K562 (cell line): ENCODE measurements at regions not wholly inside any gene's neighbourhood (a gene's known extent, or its start where the extent isn't known, plus 50 kb on each side); places are given as distances from the start of the nearest gene placed in this dataset.

ENCODE experiments used
- ATAC-seq: fragments of 200-7000 bp; cut with Tn5 transposase; 3 replicates; pipeline ENCODE4 v1.9.1; 2020; ENCODE audit warnings: moderate library complexity
- BruUV-seq: library from RNA; stranded (reverse); fragments of 400-500 nt; replicated peaks from 2 replicates; lab custom pipeline; 2021; lab: Mats Ljungman, UMichigan
- CTCF ChIA-PET: fragments of 300-600 bp; formaldehyde crosslinking; extraction: SDS; loops from one replicate; lab custom pipeline; 2021; ENCODE audit warnings: low intra/inter-chr PET ratio; lab: Yijun Ruan, JAX
- POLR2A ChIA-PET: fragments of 300-600, 350-650 bp; sonication (Branson Sonifier 250); formaldehyde crosslinking; extraction: SDS; loops from one replicate; lab custom pipeline; 2021; ENCODE audit warnings: antibody characterized with exemption, inconsistent platforms; lab: Yijun Ruan, JAX
- DNase-seq, 4 experiments: peaks; one replicate each; pipeline versions ENCODE4 v3.0.0 to v3.0.0-alpha.2; 2011 to 2018; ENCODE audit warnings: low spot score in 3 of 4, mixed read lengths in 3 of 4; ENCODE audit errors: extremely low read depth in 1 of 4
- FAIRE-seq: peaks from 2 replicates; lab custom pipeline; 2011; peaks lifted over from hg19 to GRCh38; lab: Jason Lieb, UNC
- H2AFZ ChIP-seq: 2 replicates; pipeline ENCODE4 v1.6.0; 2011; ENCODE audit warnings: low read depth, low read length, control low read depth, inconsistent platforms
- H3K27ac ChIP-seq: fragments of 200-600 bp; 3 replicates; pipeline ENCODE4 v1.8.0; 2011; ENCODE audit warnings: low read depth, mild to moderate bottlenecking, control low read depth, inconsistent platforms, low read length, moderate library complexity, mixed read lengths; ENCODE audit errors: extremely low read depth
- H3K27me3 ChIP-seq, 2 experiments: fragments of 300-600 bp in 1 of 2; 2 replicates in 1 of 2; 3 replicates in 1 of 2; pipeline versions ENCODE4 v1.6.0 to v1.8.0; 2011; ENCODE audit warnings: inconsistent platforms in 2 of 2, low read length in 2 of 2, mild to moderate bottlenecking in 1 of 2, mixed read lengths in 1 of 2, moderate library complexity in 1 of 2; ENCODE audit not compliant: control insufficient read depth in 2 of 2, insufficient read depth in 2 of 2
- H3K36me3 ChIP-seq: fragments of 300-600 bp; 3 replicates; pipeline ENCODE4 v1.8.0; 2011; ENCODE audit warnings: mild to moderate bottlenecking, low read length, inconsistent platforms; ENCODE audit not compliant: control insufficient read depth, insufficient read depth
- H3K4me1 ChIP-seq, 2 experiments: fragments of 200-600 bp in 1 of 2; replicated peaks in 1 of 2; 2 replicates in 1 of 2; 3 replicates in 1 of 2; pipeline versions ENCODE4 v1.5.1 to v1.8.0; 2011; ENCODE audit warnings: inconsistent platforms in 2 of 2, low read length in 2 of 2, mild to moderate bottlenecking in 1 of 2, mixed read lengths in 1 of 2, moderate library complexity in 1 of 2; ENCODE audit not compliant: control insufficient read depth in 2 of 2, insufficient read depth in 2 of 2
- H3K4me2 ChIP-seq: 2 replicates; pipeline ENCODE4 v1.6.1; 2011; ENCODE audit warnings: low read length, control low read depth, inconsistent platforms, mixed read lengths; ENCODE audit not compliant: insufficient read depth
- H3K4me3 ChIP-seq: fragments of 200-600 bp; sonication (generic), shearing (Covaris generic); 2 replicates; pipeline ENCODE4 v1.5.1; 2016; ENCODE audit warnings: control low read depth, inconsistent platforms
- H3K79me2 ChIP-seq: fragments of 200-600 bp; 3 replicates; pipeline ENCODE4 v1.8.0; 2011; ENCODE audit warnings: low read length, inconsistent platforms; ENCODE audit not compliant: control insufficient read depth, insufficient read depth
- H3K9ac ChIP-seq, 2 experiments: 2 replicates each; pipeline versions ENCODE4 v1.6.0 to v1.6.1; 2011; ENCODE audit warnings: low read depth in 2 of 2, low read length in 2 of 2, control low read depth in 1 of 2, inconsistent platforms in 1 of 2, mild to moderate bottlenecking in 1 of 2, mixed read lengths in 1 of 2; ENCODE audit not compliant: insufficient read depth in 1 of 2
- H3K9me1 ChIP-seq: one replicate; pipeline ENCODE4 v1.6.0; 2011; ENCODE audit warnings: inconsistent platforms, mild to moderate bottlenecking, low read length, moderate library complexity; ENCODE audit not compliant: control insufficient read depth, insufficient read depth
- H3K9me3 ChIP-seq: replicated peaks from 2 replicates; pipeline ENCODE4 v1.5.1; 2011; ENCODE audit warnings: low read depth, low read length, inconsistent platforms; ENCODE audit not compliant: control insufficient read depth, insufficient read depth
- H4K20me1 ChIP-seq: replicated peaks from 2 replicates; pipeline ENCODE4 v1.6.1; 2011; ENCODE audit warnings: low read length, inconsistent platforms, mixed read lengths; ENCODE audit not compliant: control insufficient read depth, insufficient read depth
- CBX1 ChIP-seq: sonication (generic); IDR thresholded peaks from 2 replicates; pipeline ENCODE4 v1.6.1; 2016; ENCODE audit warnings: antibody characterized with exemption, low read depth, mild to moderate bottlenecking
- IRF1 ChIP-seq: sonication (generic); formaldehyde crosslinking; IDR thresholded peaks from 2 replicates; pipeline ENCODE4 v1.8.0; 2022; ENCODE audit warnings: missing genetic modification reagents, mild to moderate bottlenecking, borderline replicate concordance
- RAD51 ChIP-seq: fragments of 450-650 bp; IDR thresholded peaks from 2 replicates; pipeline ENCODE4 v1.7.1; 2016; ENCODE audit warnings: low read depth, mild to moderate bottlenecking, borderline replicate concordance
- SFPQ ChIP-seq: fragments of 200-400 bp; formaldehyde crosslinking; IDR thresholded peaks from 2 replicates; pipeline ENCODE4 v1.6.1; 2017; ENCODE audit warnings: mild to moderate bottlenecking, low read depth, low read length, moderate library complexity
- TCFL5 ChIP-seq: fragments of 250-450 bp; sonication (Bioruptor Pico); conservative IDR thresholded peaks from 2 replicates; pipeline ENCODE4 v1.6.1; 2021; ENCODE audit warnings: mild to moderate bottlenecking, moderate library complexity, matching md5 sums
- TSHZ1 ChIP-seq: fragments of 250-450 bp; sonication (Bioruptor Pico); IDR thresholded peaks from 2 replicates; pipeline ENCODE4 v1.4.0; 2020; ENCODE audit warnings: mild to moderate bottlenecking, moderate library complexity
- ZBTB2 ChIP-seq: fragments of 450-650 bp; IDR thresholded peaks from 2 replicates; pipeline ENCODE4 v1.6.1; 2016; ENCODE audit warnings: antibody characterized with exemption
- ZBTB26 ChIP-seq: fragments of 450-650 bp; formaldehyde crosslinking; IDR thresholded peaks from 2 replicates; pipeline ENCODE4 v1.4.0; 2022; ENCODE audit warnings: missing genetic modification characterization
- ZNF121 ChIP-seq: sonication (generic); formaldehyde crosslinking; conservative IDR thresholded peaks from 2 replicates; pipeline ENCODE4 v1.8.0; 2022; ENCODE audit warnings: missing genetic modification reagents
- ZNF431 ChIP-seq: sonication (generic); formaldehyde crosslinking; IDR thresholded peaks from 2 replicates; pipeline ENCODE4 v1.8.0; 2022; ENCODE audit warnings: mild to moderate bottlenecking, missing genetic modification reagents
- ZZZ3 ChIP-seq: fragments of 450-650 bp; IDR thresholded peaks from 2 replicates; pipeline ENCODE4 v1.6.1; 2016; ENCODE audit warnings: antibody characterized with exemption, mild to moderate bottlenecking, moderate library complexity
- WGBS: fragments of 100-300 bp; shearing (Covaris generic); methylation state at CpG from one replicate; pipeline ENCODE4 v1.1.6; 2016; ENCODE audit warnings: low coverage, mixed read lengths; ENCODE audit not compliant: insufficient coverage; ENCODE audit errors: missing lambda C conversion rate; 5-methylcytosine and 5-hydroxymethylcytosine counted together
- in situ Hi-C: fragments of 300-500 bp; cut with MboI; formaldehyde crosslinking; loops from 4 replicates; pipeline ENCODE4 v1.15.0; 2018; ENCODE audit warnings: inconsistent platforms, mixed read lengths
- intact Hi-C: fragments of 100-400 bp; cut with micrococcal nuclease; formaldehyde crosslinking; loops from 2 replicates; pipeline ENCODE4 v1.14.2; 2022

- no peak for TF ChIP-seq SFPQ
Measured at GRCh38 chr2:200040831-200041230, 85.4 kb downstream of the MAIP1 start (continued).

GRCh38 chr2:200041639-200042038 is 86.3 kb downstream of the MAIP1 start:
- ATAC-seq: no peak
- ChIA-PET CTCF (no interaction called here), POLR2A (no interaction called here)
- Histone ChIP-seq H3K4me1 (no peaks in the 10 kb centered on the region), H3K9ac (no peak overlapping the region), H3K79me2 (no peaks in the 10 kb centered on the region), H3K4me3 (no peak overlapping the region), H3K27me3 (no peaks in the 10 kb centered on the region), H4K20me1 (no peaks in the 10 kb centered on the region), H3K9me1 (no peaks in the 10 kb centered on the region), H3K36me3 (no peaks in the 10 kb centered on the region), H3K4me2 (no peak overlapping the region), H3K27ac (no peak overlapping the region), H3K9me3 (no peaks in the 10 kb centered on the region), H2AFZ (no peak overlapping the region)
- intact Hi-C loops (no loop called here), in situ Hi-C loops (no loop called here)
- no peak for FAIRE-seq
- no TSS peak for BruUV-seq
- WGBS: 41% methylated on average over 2 of the region's 2 CpGs
- DNase-seq: no peak
- TF ChIP-seq ZNF431 (CRISPR knock-in tag) (no peak), IRF1 (CRISPR knock-in tag) (no peak), ZNF121 (CRISPR knock-in tag) (no peak), RAD51 (no peak), ZBTB26 (CRISPR knock-in tag) (no peak), ZZZ3 (no peak), TSHZ1 (CRISPR knock-in tag) (no peak), CBX1 (no peak), TCFL5 (CRISPR knock-in tag) (no peak), ZBTB2 (no peak)
